ENCODE measurements at regions not wholly inside any gene's neighbourhood (a gene's known extent, or its start where the extent isn't known, plus 50 kb on each side); places are given as distances from the start of the nearest gene placed in this dataset.

DNA sequence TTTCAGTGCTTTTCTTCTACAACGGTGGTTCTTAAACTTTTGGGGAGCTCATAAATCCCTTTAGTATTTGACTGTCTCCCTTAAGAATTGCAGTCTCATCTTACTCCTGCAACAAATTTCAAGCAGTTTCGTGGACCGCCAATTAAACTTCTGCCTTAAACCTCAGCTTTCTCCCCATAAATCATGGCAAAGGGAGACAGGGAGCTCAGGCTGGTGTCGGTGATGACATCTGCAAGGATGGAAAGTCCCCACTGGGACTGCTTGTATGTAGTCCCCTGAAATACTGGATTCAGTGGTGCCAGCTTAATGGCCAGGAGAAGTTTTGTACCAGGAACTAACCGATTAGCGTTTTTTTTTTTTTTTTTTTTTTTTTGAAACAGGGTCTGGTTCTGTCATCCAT is 148.7 kb upstream of the ITGA6 start:
- H3K27me3 ChIP-seq (ENCODE audit: control insufficient read depth, insufficient read depth, low read length): no peaks in the 10 kb centered on the region; the same call in 1 of the 2 replicates
- no peak overlapping the region for H3K4me3 ChIP-seq (ENCODE audit: low read depth in 2 of 2, low read length in 2 of 2)
- TF ChIP-seq, protein P1, sequence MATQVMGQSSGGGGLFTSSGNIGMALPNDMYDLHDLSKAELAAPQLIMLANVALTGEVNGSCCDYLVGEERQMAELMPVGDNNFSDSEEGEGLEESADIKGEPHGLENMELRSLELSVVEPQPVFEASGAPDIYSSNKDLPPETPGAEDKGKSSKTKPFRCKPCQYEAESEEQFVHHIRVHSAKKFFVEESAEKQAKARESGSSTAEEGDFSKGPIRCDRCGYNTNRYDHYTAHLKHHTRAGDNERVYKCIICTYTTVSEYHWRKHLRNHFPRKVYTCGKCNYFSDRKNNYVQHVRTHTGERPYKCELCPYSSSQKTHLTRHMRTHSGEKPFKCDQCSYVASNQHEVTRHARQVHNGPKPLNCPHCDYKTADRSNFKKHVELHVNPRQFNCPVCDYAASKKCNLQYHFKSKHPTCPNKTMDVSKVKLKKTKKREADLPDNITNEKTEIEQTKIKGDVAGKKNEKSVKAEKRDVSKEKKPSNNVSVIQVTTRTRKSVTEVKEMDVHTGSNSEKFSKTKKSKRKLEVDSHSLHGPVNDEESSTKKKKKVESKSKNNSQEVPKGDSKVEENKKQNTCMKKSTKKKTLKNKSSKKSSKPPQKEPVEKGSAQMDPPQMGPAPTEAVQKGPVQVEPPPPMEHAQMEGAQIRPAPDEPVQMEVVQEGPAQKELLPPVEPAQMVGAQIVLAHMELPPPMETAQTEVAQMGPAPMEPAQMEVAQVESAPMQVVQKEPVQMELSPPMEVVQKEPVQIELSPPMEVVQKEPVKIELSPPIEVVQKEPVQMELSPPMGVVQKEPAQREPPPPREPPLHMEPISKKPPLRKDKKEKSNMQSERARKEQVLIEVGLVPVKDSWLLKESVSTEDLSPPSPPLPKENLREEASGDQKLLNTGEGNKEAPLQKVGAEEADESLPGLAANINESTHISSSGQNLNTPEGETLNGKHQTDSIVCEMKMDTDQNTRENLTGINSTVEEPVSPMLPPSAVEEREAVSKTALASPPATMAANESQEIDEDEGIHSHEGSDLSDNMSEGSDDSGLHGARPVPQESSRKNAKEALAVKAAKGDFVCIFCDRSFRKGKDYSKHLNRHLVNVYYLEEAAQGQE (IDR thresholded peaks at IDR 0.05; ENCODE audit: insufficient read depth in 1 of 2, low read depth in 2 of 2, low read length in 1 of 2): no peak
- TF ChIP-seq SIN3A (IDR thresholded peaks at IDR 0.05; ENCODE audit: borderline replicate concordance, insufficient read depth, low read depth, low read length) (no peak), POLR2AphosphoS5 (IDR thresholded peaks at IDR 0.05; ENCODE audit: low read depth, low read length) (no peak), TCF7L2 (IDR thresholded peaks at IDR 0.05; ENCODE audit: low read depth, low read length) (no peak)
- TF ChIP-seq, protein P2, sequence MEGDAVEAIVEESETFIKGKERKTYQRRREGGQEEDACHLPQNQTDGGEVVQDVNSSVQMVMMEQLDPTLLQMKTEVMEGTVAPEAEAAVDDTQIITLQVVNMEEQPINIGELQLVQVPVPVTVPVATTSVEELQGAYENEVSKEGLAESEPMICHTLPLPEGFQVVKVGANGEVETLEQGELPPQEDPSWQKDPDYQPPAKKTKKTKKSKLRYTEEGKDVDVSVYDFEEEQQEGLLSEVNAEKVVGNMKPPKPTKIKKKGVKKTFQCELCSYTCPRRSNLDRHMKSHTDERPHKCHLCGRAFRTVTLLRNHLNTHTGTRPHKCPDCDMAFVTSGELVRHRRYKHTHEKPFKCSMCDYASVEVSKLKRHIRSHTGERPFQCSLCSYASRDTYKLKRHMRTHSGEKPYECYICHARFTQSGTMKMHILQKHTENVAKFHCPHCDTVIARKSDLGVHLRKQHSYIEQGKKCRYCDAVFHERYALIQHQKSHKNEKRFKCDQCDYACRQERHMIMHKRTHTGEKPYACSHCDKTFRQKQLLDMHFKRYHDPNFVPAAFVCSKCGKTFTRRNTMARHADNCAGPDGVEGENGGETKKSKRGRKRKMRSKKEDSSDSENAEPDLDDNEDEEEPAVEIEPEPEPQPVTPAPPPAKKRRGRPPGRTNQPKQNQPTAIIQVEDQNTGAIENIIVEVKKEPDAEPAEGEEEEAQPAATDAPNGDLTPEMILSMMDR (IDR thresholded peaks at IDR 0.05): no peak
- intact Hi-C loops (cut with micrococcal nuclease; ENCODE audit: unreplicated experiment) (no loop called here), in situ Hi-C loops (cut with HindIII; ENCODE audit: low pct_unique_long_range_greater_than_20kb, low sequenced_read_pairs) (no loop called here)
- DNase-seq (ENCODE audit: low read depth, low spot score): no peak
- no peak overlapping the region for H3K27ac ChIP-seq (ENCODE audit: low read length)
- H3K36me3 ChIP-seq (ENCODE audit: control insufficient read depth, insufficient read depth, low read length): no peaks in the 10 kb centered on the region
- H3K4me1 ChIP-seq (ENCODE audit: control insufficient read depth, insufficient read depth, low read length): no peaks in the 10 kb centered on the region
- CTCF ChIA-PET: interaction anchor here (0.6 kb wide), 1 partner anchor 145 kb away, joined by 10 read pairs; no protein-coding TSS in a partner anchor
- ATAC-seq: no peak
- H3K9me3 ChIP-seq (ENCODE audit: control insufficient read depth, insufficient read depth, low read depth, low read length): no peaks in the 10 kb centered on the region; the same call in 1 of the 2 replicates
- BruUV-seq (replicated peaks): no TSS peak
- POLR2A ChIA-PET: interaction anchor here (0.6 to 0.7 kb wide), 3 partner anchors 866 to 1147 kb away, joined by 11 read pairs; no protein-coding TSS in a partner anchor

DNA sequence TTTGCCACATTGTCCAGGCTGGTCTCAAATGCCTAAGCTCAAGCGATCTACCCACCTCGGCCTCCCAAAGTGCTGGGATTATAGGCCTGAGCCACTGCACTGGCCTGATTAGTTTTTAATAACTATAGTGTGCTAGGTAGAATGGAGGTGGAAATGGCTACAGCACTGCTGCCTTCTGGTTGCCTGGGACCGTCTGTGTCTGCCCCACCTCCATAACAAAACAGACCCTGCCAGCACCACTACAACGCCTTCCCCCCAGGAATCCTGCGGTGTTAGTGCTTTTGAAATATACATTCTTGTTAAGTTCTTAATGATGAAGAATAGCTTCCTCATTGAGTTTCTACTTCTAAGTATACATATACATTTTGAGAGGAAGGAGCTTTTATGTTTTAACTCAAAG is 148.2 kb upstream of the ITGA6 start:
- Histone ChIP-seq H3K4me3 (ENCODE audit: low read depth in 2 of 2, low read length in 2 of 2) (no peak overlapping the region), H3K27me3 (ENCODE audit: control insufficient read depth, insufficient read depth, low read length) (no peaks in the 10 kb centered on the region; the same call in 1 of the 2 replicates), H3K36me3 (ENCODE audit: control insufficient read depth, insufficient read depth, low read length) (no peaks in the 10 kb centered on the region), H3K27ac (ENCODE audit: low read length) (no peak overlapping the region), H3K4me1 (ENCODE audit: control insufficient read depth, insufficient read depth, low read length) (no peaks in the 10 kb centered on the region), H3K9me3 (ENCODE audit: control insufficient read depth, insufficient read depth, low read depth, low read length) (no peaks in the 10 kb centered on the region; the same call in 1 of the 2 replicates)
- ATAC-seq: no peak
- intact Hi-C loops (cut with micrococcal nuclease; ENCODE audit: unreplicated experiment): no loop called here
- TF ChIP-seq, protein P1 (IDR thresholded peaks at IDR 0.05; ENCODE audit: insufficient read depth in 1 of 2, low read depth in 2 of 2, low read length in 1 of 2): no peak
- TF ChIP-seq SIN3A (IDR thresholded peaks at IDR 0.05; ENCODE audit: borderline replicate concordance, insufficient read depth, low read depth, low read length): no peak
- DNase-seq (ENCODE audit: low read depth, low spot score): no peak
- ChIA-PET POLR2A (interaction anchor here (0.7 kb wide), 1 partner anchor 866 kb away, joined by 11 read pairs; no protein-coding TSS in a partner anchor), CTCF (no interaction called here)
- in situ Hi-C loops (cut with HindIII; ENCODE audit: low pct_unique_long_range_greater_than_20kb, low sequenced_read_pairs): no loop called here
- BruUV-seq (replicated peaks): no TSS peak

Measured in Panc1 (cell line).